NOMO-1 (cell line): ENCODE measurements at regions not wholly inside any gene's neighbourhood (a gene's known extent, or its start where the extent isn't known, plus 50 kb on each side); places are given as distances from the start of the nearest gene placed in this dataset.
"Not testable (repeated sequence)": the region's sequence is repeated elsewhere in the genome, so short reads cannot be mapped to it uniquely, and the experiment has no call there.

Experiments
- DNase-seq, 2 experiments: peaks; one replicate each; lab custom pipeline; 2025; ENCODE audit not compliant: unreplicated experiment in 2 of 2; lab: John Stamatoyannopoulos, UW

DNA sequence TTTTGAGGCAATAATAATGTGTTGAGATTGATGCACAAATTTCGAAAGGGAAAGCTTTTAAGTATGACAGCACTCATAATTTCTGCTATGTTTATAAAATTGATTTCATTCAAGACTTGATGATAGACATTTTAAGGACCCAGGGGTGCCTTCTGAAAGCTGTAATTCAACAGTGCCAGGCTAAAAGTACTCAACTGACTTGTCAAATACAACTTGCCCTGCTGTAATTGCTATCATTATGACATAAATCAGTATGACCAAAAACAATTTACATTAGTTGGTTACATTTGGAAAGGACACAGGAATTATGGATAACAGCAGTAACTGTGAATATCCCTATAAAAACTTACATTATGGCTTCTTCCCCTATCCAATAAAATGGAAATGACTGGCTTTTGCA, 178.9 kb downstream of the MMUT start:
- DNase-seq, result no peak

DNA sequence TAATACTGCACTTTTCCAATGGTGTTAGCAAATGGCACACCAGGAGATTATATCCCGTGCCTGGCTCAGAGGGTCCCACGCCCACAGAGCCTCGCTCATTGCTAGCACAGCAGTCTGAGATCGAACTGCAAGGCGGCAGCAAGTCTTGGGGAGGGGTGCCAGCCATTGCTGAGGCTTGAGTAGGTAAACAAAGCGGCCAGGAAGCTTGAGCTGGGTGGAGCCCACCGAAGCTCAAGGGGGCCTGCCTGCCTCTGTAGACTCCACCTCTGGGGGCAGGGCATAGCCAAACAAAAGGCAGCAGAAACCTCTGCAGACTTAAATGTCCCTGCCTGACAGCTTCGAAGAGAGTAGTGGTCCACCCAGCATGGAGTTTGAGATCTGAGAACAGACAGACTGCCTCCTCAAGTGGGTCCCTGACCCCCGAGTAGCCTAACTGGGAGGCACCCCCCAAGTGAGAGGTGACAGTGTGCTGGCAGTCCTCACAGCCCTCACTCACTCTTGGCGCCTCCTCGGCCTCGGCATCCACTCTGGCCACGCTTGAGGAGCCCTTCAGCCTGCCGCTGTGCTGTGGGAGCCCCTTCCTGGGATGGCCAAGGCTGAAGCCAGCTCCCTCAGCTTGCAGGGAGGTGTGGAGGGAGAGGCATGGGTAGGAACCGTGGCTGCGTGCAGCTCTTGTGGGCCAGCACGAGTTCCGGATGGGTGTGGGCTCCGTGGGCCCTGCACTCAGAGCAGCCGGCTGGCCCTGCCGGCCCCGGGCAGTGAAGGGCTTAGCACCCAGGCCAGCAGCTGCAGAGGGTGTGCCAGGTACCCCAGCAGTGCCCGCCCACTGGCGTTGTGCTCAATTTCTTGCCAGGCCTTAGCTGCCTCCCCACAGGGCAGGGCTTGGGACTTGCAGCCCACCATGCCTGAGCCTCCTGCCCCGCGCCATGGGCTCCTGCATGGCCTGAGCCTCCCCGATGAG, 188.0 kb downstream of the MMUT start:
- not testable (repeated sequence) for DNase-seq

DNA sequence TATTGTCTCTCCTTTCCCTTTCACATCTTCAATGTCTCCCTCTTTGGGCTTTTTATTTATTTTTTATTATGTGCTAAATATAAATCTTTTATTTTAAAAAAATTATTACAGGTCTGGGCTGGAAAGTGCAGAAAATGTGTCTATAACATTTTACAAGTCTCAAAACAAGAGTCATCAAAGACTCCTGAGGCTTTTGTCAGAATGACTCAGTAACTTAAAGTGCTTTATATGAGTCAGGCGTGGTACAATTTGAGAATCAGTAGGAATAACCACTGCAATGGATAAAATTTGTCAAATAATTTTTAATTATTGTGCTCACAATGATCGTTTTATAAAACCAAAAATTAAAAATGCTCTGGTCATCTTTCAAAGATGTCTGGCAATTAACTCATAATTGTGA, 193.9 kb downstream of the MMUT start:
- no peak for DNase-seq

- DNase-seq, result no peak
Measured at GRCh38 chr6:49264909-49265308, 198.1 kb downstream of the MMUT start.

GRCh38 chr6:49264496-49264895, 198.6 kb downstream of the MMUT start:
- no peak for DNase-seq

DNA sequence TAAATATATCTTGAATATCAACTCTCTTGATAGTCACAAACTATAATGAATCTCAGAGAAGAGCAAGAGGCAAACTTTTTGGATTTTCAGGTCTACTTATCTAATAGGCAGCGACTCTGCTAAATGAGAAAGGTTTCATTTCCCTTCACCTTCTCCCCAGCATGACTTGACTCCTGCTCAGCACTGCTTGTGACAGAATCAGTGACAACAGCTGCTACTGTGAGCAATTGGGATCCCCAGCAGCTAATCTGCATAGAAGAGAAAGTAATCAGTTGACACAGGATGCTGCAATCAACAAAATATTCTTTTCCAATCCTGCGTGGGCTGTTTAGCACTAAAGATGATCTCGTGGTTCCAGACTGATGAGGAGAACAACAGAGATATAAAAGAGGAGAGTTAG, 205.5 kb downstream of the MMUT start:
- DNase-seq, result no peak

- no peak for DNase-seq
Measured at GRCh38 chr6:49255335-49255734, 207.7 kb downstream of the MMUT start.

- no peak for DNase-seq
Measured at GRCh38 chr6:49252901-49253300, 210.2 kb downstream of the MMUT start.

DNA sequence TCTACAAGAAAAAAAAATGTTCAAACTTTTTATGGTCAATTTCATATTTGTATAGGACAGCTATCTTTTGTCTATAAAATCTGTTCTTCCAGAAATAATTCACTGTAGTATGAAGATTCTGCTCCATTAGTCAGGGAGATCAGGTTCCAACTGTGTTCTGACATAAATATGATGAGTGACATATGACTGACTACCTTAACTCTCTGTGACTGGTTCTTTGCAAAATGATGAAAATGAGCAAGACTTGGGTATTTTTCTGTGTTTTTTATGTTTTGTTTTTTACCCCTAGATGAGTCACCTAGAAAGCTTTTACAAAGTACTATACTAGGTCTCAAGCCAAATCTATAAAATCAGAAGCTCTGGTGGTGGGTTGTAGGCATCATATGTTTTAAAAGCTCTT, 229.6 kb downstream of the MMUT start:
- DNase-seq, result no peak

DNA sequence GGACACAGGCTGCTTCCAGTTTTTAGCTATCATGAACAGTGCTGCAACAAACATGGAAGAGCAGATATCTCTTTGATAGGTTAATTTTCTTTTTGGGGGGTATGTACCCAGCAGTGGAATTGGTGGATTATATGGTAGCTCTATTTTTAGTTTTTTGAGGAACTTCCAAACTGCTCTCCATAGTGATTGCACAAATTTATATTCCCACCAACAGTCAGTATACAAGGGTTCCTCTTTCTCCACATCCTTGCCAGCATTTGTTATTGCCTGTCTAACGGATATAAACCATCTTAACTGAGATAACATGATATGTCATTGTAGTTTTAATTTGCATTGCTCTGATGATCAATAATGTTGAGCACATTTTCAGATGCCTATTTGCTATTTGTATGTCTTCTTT, 237.6 kb downstream of the MMUT start:
- no peak for DNase-seq

DNA sequence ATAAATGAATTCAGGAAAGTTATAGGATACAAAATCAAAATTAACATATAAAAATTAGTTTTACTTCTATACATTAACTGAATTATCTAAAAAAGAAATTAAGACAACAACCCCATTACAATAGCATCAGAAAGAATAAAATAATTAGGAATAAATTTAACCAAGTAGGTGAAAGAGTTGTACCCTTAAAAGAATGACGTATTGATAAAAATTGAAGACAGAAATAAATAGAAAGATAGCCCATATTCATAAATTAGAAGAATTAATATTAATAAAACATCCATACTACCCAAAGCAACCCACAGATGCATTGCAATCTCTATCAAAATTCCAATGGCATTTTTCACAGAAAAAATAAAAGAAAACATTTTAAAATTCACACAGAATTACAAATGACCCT, 242.8 kb downstream of the MMUT start:
- DNase-seq, result no peak

GRCh38 chr6:49205526-49205925, 257.5 kb downstream of the MMUT start:
- no peak for DNase-seq

DNA sequence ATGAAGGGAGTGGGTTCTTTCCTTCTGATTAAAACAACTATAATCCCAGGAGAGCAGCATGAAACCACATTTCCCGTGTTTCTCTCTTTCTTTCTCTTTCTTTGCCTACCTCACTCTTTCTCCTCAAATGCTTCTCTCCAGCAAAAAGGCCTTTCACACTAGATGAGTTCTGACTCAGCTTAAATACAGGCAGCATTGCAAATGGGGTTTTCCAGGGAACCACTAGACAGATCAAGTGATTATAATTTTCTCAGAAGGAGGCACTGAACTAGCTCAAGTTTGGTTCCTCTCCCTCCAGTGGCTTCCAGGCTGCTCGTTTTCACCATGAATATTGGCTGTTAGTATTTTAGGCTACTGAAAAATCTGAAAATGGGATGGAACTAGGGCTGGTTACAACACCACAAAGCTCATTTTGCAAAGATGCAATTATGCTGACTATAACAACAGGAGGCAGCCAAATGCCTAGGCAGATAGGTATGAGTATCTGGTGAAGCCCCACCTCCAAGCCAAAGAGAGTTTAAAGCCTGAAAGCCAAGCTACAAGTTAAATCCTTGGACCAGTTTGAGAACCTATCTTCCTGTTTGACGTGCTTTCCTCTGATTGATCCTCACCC, 260.0 kb downstream of the MMUT start:
- no peak for DNase-seq

DNA sequence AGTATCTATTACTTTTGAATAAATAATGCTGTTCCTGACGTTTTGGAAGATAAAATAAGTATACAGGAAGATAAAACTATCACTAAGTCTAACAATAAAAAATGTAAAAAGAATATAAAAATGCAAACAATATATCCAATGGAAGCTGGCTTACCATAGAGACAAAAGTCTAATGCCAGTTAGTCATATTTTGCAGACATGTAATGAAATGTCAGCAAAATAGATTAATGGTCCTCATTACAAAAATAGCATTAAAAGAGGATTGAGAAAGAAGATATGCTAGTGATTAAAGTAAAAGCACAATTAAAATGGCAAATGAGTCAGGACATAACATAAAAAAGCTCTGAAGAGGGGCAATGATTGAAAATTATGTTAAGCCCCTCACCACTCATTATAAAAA, 265.0 kb downstream of the MMUT start:
- no peak for DNase-seq

DNA sequence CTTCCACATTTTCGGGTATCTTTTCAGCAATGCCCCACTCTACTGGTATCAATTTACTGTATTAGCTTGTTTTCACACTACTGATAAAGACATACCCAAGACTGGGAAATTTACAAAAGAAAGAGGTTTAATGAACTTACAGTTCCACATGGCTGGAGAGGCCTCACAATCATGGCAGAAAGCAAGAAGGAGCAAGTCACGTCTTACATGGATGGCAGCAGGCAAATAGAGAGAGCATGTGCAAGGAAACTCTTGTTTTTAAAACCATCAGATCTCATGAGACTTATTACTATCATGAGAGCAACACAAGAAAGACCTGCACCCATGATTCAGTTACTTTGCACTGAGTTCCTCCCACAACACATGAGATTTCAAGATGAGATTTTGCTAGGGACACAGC, 300.7 kb downstream of the MMUT start:
- DNase-seq, result not testable (repeated sequence)

- no peak for DNase-seq
Measured at GRCh38 chr6:49155316-49155715, 307.7 kb downstream of the MMUT start.

- DNase-seq, result no peak
Measured at GRCh38 chr6:49151957-49152356, 311.1 kb downstream of the MMUT start.

DNA sequence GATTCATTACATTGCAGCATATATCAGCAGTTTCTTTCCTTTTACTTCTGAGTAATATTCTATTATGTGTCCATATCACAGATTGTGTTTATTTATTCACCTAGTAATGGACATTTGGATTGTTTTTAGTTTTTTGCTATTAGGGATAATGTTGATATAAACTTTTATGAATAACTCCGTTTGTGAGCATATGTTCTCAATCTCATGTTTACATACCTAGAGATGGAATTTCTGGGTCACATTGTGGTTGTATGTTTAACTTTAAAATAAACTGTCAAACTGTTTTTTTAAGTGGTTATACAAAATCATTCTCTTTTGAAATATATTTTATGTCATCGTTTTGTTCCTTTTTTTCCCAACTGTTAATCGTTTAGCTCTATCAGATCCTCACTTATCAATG, 311.6 kb downstream of the MMUT start:
- DNase-seq, result no peak

DNA sequence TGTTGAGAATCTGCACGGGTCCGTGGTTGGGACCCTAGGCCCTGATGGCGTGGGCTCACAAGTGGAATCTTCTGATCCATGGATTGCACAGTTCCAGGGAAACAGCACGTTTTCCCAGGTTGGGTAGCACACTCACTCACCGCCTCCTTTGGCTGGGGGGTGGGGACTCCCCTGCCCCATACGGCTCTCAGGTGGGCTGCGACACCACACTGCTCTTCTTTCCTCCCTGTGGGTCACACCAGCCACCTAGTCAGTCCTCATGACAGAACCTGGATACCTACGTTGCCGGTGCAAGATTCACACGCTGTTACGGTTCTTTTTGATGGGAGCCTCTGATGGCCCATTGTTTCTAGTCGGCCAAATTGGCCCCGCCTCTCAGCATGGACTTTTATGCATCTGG, 312.0 kb downstream of the MMUT start:
- DNase-seq, result no peak

DNA sequence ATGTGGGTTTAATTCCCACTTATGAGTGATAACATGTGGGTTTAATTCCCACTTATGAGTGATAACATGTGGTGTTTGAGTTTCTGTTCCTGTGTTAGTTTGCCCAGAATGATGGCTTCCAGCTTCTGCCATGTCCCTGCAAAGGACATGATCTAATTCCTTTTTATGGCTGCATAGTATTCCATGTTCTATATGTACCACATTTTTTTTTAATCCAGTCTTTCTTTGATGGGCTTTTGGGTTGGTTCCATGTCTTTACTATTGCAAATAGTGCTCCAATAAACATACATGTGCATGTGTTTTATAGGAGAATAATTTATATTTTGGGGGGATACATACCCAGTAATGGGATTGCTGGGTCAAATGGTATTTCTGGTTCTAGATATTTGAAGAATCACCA, 317.8 kb downstream of the MMUT start:
- DNase-seq, result no peak

- no peak for DNase-seq
Measured at GRCh38 chr6:49142421-49143151, 320.5 kb downstream of the MMUT start.

DNA sequence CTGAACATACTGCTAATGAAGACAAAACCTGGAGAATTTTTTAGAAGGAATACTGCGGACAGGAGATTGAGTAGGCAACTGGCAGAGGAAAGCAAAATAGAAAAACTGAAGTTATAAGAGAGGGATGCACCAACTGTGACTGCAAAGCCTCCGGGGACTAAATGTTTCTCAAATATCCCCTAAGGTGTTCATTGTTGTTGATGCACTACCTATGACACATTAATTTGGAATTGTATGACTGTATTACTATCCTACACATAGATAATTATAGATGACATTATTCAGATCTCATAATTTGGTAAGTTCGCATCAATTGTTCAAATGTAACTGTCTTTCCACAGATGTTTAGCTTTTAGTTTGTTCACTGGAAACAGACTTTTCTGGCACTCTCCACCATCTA, 341.1 kb downstream of the MMUT start:
- DNase-seq, result no peak
